ENCODE measurements at regions not wholly inside any gene's neighbourhood (a gene's known extent, or its start where the extent isn't known, plus 50 kb on each side); places are given as distances from the start of the nearest gene placed in this dataset.
"Not testable (repeated sequence)": the region's sequence is repeated elsewhere in the genome, so short reads cannot be mapped to it uniquely, and the experiment has no call there.

DNA sequence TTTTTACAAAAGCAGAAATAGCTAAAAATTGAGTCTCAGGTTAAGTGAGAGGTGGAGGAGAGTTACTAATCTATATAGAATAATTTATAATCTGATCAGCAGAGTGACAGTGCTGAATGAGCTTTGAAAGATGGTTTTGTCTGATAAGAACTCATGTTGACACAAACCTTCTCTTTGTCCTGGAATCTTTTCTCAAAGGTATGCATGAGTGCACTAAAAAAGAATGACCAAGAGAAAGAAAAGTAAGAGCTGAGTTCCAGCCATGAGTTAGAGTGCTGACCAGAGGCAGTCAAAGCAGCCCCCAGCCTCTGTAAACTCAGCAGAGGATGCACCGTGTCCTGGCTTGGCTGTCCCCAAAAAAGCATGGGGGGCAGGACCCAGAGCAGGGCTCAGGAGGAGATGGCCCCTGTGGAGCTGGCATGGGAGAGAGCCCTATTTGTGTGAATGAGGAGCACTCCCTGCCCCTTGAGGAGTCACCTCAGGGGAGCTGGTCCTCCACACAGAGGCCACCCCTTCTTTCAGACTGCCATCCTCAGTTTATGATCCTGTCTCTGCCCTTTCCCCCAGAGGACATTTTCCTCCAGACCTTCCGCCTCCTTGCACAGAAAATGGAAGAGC, 129.8 kb downstream of the SEC23A start:
- no peak for DNase-seq
- in situ Hi-C loops (cut with MboI; ENCODE audit: low pct_unique_long_range_greater_than_20kb, low sequenced_read_pairs): no loop called here

- no peak for DNase-seq
- in situ Hi-C loops (cut with MboI; ENCODE audit: low pct_unique_long_range_greater_than_20kb, low sequenced_read_pairs): no loop called here
These were observed 130.5 kb downstream of the SEC23A start for GRCh38 chr14:38972511-38972910.

DNA sequence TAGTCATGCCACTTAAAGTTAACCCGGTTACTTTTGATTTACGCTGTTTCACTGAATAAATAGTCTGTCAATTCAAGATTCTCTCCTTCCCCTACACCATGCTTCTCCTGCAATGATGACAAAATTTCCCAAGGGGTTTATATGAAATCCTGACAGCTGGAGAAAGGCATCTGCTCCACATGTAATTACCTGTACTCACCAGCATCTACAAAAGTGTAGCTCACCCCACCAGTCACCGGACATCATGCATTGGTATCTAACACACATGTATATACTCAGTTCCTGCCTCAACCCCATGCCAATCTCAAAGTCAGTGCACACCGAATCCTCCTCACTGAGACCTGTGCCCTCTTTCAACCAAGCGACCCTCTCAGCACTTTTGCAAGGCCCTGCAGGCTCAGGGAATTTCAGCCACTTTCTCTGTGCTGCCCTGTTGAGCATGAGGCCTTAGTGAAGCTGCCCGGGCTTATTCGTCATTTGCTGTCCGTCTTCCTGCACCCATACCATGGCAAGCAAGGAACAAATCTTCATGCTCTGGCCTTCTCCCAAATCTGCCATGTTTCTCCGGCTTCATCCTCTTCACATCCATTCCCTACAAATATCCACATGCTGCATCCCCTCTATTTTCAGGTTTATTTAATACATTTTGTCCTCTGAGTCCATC, 131.6 kb downstream of the SEC23A start:
- no peak for DNase-seq
- in situ Hi-C loops (cut with MboI; ENCODE audit: low pct_unique_long_range_greater_than_20kb, low sequenced_read_pairs): no loop called here

GRCh38 chr14:38964630-38965029, 138.4 kb downstream of the SEC23A start:
- in situ Hi-C loops (cut with MboI; ENCODE audit: low pct_unique_long_range_greater_than_20kb, low sequenced_read_pairs): no loop called here
- no peak for DNase-seq

GRCh38 chr14:38960946-38961531, 142.0 kb downstream of the SEC23A start:
- no peak for DNase-seq
- in situ Hi-C loops (cut with MboI; ENCODE audit: low pct_unique_long_range_greater_than_20kb, low sequenced_read_pairs): no loop called here

GRCh38 chr14:38959021-38959420, 144.0 kb downstream of the SEC23A start:
- DNase-seq: no peak
- in situ Hi-C loops (cut with MboI; ENCODE audit: low pct_unique_long_range_greater_than_20kb, low sequenced_read_pairs): no loop called here

GRCh38 chr14:38958589-38958988, 144.4 kb downstream of the SEC23A start:
- in situ Hi-C loops (cut with MboI; ENCODE audit: low pct_unique_long_range_greater_than_20kb, low sequenced_read_pairs): no loop called here
- DNase-seq: no peak

DNA sequence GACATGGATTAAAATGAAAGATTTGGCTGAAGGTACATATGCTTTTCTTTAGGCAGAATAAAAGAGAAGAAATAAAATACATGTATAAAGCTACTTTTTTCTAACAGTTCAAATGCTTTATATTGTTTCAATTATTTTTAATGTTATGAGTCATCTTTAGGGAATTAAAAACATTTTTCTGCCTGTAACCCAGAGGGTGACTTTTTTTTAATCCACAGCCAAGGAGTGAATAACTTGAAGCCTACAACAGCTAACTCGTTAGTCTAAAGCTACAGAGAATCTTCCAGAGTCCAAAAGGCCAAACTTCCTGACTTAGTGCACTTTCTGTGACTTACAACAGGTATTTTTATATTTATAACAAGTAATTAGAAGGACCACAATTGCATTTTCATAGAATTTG, 151.6 kb downstream of the SEC23A start:
- DNase-seq: no peak
- in situ Hi-C loops (cut with MboI; ENCODE audit: low pct_unique_long_range_greater_than_20kb, low sequenced_read_pairs): no loop called here

DNA sequence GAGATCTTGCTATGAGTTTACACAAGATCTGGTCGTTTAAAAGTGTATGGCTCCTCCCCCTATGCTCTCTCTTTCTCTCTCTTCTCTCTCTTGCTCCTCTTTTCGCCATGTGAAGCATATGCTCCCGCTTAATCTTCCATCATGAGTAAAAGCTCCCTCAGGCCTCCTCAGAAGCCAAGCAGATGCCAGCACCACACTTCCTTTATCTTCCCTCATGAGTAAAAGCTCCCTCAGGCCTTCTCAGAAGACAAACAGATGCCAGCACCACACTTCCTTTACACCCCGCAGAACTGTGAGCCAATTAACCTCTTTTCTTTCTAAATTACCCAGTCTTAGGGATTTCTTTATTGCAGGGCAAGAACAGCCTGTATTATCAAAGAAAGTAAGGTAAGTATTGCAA, 152.4 kb downstream of the SEC23A start:
- no peak for DNase-seq
- in situ Hi-C loops (cut with MboI; ENCODE audit: low pct_unique_long_range_greater_than_20kb, low sequenced_read_pairs): no loop called here

- in situ Hi-C loops (cut with MboI; ENCODE audit: low pct_unique_long_range_greater_than_20kb, low sequenced_read_pairs): no loop called here
- DNase-seq: no peak
These were observed 154.5 kb downstream of the SEC23A start for GRCh38 chr14:38948576-38948975.

GRCh38 chr14:38948171-38948570, 154.9 kb downstream of the SEC23A start:
- in situ Hi-C loops (cut with MboI; ENCODE audit: low pct_unique_long_range_greater_than_20kb, low sequenced_read_pairs): no loop called here
- no peak for DNase-seq

DNA sequence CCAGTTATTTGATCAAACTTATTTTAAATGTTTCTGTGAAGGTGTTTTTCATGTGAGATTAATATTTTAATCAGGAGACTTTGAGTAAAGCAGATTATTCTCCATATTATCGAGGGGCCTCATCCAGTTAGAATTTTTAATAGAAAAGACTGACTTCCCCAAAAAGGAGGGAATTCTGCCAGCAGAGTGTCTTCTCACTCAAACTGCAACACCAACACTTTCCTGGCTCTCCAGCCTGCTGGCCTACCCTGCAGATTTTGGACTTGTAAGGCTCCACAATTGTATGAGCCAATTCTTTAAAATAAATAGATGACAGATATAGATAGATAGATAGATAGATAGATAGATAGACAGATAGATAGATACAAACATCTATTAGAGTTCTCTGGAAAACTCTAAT, 155.7 kb downstream of the SEC23A start:
- in situ Hi-C loops (cut with MboI; ENCODE audit: low pct_unique_long_range_greater_than_20kb, low sequenced_read_pairs): no loop called here
- DNase-seq: no peak

DNA sequence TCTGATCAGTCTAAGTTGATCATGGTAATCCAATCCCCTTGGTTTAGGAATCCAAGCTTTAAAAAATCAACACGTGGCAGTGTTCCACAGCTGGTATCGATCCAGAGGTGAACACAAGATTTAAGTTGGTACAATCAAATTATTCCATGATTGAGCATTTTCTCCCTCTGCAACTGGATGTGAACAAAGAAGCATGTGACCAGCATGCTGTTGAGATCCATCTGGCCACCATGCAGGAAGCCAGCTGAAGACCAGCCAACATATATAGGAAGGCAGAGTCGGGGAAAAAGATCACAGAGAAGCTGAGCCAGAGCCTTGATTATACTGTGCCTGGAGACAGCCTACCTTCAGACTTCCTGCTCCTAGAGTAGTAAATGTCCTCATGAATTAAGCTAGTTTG, 158.3 kb downstream of the SEC23A start:
- in situ Hi-C loops (cut with MboI; ENCODE audit: low pct_unique_long_range_greater_than_20kb, low sequenced_read_pairs): no loop called here
- DNase-seq: no peak

DNA sequence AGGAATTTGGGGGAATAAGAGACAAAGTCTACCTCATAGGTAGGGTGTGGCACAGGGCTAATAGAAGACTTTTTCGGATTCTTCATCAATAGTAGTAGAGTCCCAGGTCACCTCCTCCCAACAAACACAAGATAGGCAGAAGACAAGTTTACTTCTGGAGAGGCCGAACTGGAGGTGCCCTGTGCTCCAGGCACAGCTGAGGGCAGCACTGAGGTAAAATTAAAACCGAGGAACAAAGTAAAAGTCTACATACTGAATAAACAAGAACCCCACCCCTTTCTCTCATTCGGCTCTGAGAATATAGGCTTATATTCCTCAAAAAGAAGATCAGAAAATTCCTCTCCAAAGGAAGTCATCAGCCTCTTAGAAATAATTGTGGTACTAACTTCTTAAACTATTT, 161.5 kb downstream of the SEC23A start:
- DNase-seq: peak; percentile 0
- in situ Hi-C loops (cut with MboI; ENCODE audit: low pct_unique_long_range_greater_than_20kb, low sequenced_read_pairs): no loop called here

DNA sequence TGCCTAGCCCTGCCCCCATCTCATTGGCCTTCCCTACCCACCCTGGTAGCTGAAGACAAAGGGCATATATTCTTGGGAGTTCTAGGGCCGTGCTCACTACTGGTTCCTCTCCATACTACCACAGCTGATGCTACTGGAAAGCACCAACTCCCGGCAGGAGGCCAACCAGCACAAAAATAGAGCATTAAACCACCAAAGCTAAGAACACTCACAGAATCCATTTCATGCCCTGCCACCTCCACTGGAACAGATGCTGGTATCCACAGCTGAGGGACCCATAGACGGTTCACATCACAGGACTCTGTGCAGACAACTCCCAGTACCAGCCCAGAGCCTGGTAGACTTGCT, 170.4 kb downstream of the SEC23A start:
- in situ Hi-C loops (cut with MboI; ENCODE audit: low pct_unique_long_range_greater_than_20kb, low sequenced_read_pairs); DNase-seq: not testable (repeated sequence)

DNA sequence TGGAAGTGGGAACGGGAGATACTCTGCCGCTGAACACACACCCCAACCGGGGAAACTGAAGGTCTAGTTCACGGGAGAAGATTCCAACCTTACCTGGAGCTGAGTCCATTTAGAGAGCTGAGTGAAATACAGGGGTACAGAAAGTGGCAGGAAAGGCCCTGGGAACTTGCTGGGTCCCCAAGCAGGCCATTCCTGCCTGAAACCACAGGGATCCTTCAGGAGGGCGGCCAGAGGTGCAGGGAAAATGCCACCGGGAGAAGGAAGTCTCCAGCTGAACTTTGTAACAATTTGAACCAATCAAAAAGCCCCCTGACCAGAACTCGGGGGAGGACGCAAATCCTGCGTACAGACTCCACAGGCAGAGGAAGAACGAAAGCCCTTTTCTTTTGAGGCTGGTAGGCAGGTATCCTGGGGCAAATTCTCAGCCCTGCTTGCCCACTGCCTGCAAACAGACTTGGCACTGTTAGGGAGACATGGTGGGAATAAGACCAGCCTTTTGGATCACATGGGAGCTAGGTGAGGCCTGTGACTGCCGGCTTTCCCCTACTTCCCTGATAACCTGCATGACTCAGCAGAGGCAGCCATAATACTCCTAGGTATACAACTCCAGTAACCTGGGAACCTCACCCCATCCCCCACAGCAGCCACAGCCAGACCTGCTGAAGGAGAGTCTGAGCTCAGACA, 170.9 kb downstream of the SEC23A start:
- in situ Hi-C loops (cut with MboI; ENCODE audit: low pct_unique_long_range_greater_than_20kb, low sequenced_read_pairs): no loop called here
- DNase-seq: no peak

GRCh38 chr14:38930898-38931297, 172.1 kb downstream of the SEC23A start:
- DNase-seq: no peak
- in situ Hi-C loops (cut with MboI; ENCODE audit: low pct_unique_long_range_greater_than_20kb, low sequenced_read_pairs): no loop called here

GRCh38 chr14:38930022-38930421, 173.0 kb downstream of the SEC23A start:
- in situ Hi-C loops (cut with MboI; ENCODE audit: low pct_unique_long_range_greater_than_20kb, low sequenced_read_pairs): no loop called here

DNA sequence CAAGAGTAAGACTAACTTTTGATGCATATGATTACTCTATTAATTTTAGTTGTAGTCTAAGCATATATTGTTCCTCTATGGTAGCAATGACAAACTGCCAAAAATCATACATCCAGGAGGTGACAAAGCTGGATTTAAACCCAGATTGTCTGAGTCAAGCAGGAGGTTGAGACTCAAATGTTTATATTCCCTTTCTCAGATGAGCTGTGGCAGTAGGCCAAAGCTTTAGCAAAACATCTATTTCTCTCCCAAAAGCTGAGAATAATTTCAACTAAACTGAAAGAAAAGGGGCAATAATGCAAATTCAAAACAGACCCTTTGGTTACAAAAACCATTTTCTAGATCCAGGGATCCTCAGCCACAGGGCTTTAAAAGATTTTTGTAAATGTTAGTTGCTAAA, 173.6 kb downstream of the SEC23A start:
- in situ Hi-C loops (cut with MboI; ENCODE audit: low pct_unique_long_range_greater_than_20kb, low sequenced_read_pairs): no loop called here
- no peak for DNase-seq

More at GRCh38 chr14:38930022-38930421, 173.0 kb downstream of the SEC23A start:
- no peak for DNase-seq

DNA sequence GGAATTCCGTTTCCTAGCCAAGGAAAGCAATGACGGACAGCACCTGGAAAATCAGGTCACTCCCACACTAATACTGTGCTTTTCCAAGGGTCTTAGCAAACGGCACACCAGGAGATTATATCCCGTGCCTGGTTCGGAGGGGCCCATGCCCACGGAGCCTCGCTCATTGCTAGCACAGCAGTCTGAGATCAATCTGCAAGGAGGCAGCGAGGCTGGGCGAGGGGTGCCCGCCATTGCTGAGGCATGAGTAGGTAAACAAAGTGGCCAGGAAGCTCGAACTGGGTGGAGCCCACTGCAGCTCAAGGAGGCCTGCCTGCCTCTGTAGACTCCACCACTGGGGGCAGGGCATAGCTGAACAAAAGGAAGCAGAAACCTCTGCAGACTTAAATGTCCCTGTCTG, 181.1 kb downstream of the SEC23A start:
- DNase-seq; in situ Hi-C loops (cut with MboI; ENCODE audit: low pct_unique_long_range_greater_than_20kb, low sequenced_read_pairs): not testable (repeated sequence)

Measured in KBM-7 (cell line).